NCI-H748 (cell line): ENCODE measurements at regions not wholly inside any gene's neighbourhood (a gene's known extent, or its start where the extent isn't known, plus 50 kb on each side); places are given as distances from the start of the nearest gene placed in this dataset.

Experiments
- DNase-seq: peaks from one replicate; lab custom pipeline; 2025; ENCODE audit not compliant: unreplicated experiment; lab: John Stamatoyannopoulos, UW

- DNase-seq = no peak
These were observed 52.0 kb upstream of the RTN4 start for GRCh38 chr2:55102056-55102812.

DNA sequence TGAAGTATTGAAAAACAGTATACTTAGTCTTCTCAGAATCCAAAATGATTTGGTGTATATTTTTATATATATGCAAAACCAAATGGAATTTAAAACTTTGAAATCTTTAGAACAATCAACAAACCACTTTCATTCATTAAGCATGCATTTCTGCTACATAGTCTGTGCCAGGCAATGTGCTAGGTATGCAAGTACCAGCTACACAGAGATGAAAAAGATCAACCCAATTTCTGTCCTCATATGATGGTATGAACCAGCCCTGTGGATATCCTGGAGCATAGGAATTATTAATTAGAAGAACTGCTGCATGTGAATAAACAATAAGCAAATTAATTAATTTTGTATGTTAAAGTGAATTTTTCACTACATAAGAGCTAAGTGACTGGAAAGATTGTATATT lies 51.2 kb upstream of the RTN4 start:
- DNase-seq = no peak

DNA sequence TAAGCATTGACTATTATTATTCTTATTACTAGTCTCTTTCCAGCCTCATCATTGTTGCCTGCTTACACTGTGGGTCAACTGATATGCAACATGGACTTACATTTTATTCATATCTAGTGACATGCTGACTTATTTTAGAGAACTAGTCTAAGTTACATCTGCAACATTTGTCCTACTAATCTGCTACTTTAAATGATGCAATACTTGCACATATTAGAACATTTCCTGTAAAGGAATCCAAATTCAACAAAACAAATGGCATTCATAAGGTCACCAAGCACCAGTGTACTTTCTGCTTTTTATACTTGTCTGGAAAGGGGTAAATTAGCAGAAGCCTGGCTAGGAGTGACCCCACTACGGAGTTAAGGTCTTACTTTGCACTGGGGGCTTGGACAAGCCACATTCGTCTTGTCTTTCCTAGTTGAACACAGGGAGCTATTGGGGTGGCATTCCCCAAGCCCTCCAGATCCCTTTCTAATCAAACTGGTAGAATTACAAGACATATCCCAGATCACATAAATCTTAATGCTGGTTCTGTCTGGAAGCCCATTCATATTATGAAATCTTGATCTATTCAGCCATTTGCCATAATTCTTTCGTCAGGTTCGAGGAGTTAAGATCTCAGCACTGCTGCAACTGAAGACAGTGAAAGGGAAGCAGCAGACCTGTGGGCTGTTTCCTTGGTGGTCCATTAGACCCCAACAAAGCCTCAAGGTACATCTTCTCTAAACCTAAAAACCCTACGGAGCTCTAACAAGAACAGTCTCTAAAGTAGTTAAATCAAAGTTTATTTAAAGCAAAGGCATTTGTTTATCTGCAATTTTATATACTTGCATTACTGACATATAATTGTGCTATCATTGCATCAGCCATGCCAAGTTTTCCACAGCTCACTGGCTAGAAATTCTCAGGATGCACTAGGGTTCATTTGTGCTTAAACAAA lies 49.9 kb upstream of the RTN4 start:
- no peak for DNase-seq
